ENCODE measurements at regions not wholly inside any gene's neighbourhood (a gene's known extent, or its start where the extent isn't known, plus 50 kb on each side); places are given as distances from the start of the nearest gene placed in this dataset.

DNA sequence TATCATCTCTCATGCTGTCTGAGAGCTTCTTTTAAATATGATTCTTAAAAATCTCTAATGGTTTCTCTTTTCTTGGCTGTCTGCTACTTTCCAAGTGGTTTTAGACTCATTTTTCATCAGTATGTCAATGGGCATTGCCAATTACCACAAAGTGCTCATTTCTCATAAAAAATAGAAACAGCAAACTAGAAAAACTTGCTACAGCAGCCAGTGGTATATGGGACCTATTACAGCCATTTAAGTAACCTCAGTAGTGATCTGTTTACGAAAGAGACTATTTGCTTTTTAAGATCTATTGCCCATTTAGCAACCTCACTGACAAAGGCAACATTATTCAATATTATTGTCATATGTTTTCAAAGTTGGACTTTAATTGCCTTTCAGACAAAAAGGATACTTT is 207.1 kb upstream of the RHOBTB1 start:
- Histone ChIP-seq H4K20me1 (ENCODE audit: control insufficient read depth, extremely low read depth, insufficient read depth, low read length) (no peaks in the 10 kb centered on the region), H3K4me2 (ENCODE audit: extremely low read depth, insufficient read depth, low read length) (no peak overlapping the region), H3K79me2 (ENCODE audit: control insufficient read depth, insufficient read depth, low read length) (no peaks in the 10 kb centered on the region), H3K27me3 (ENCODE audit: control insufficient read depth, insufficient read depth, low read length) (no peaks in the 10 kb centered on the region), H3K4me3 (replicated peaks in 1 of 4; ENCODE audit: control extremely low read depth in 1 of 4, insufficient read depth in 1 of 4, low read depth in 3 of 4, low read length in 4 of 4) (no peak overlapping the region), H3K9me3 (ENCODE audit: control insufficient read depth, insufficient read depth, low read depth, low read length) (no peaks in the 10 kb centered on the region), H3K27ac (ENCODE audit: insufficient read depth, low read length) (no peak overlapping the region), H2AFZ (ENCODE audit: low read length) (no peak overlapping the region), H3K9ac (ENCODE audit: insufficient read depth, low read length) (no peak overlapping the region), H3K36me3 (ENCODE audit: control insufficient read depth, insufficient read depth, low read length) (no peaks in the 10 kb centered on the region), H3K4me1 (ENCODE audit: control insufficient read depth, extremely low read depth, insufficient read depth, low read length) (no peaks in the 10 kb centered on the region)
- no peak for DNase-seq (ENCODE audit: low read depth in 2 of 2)
- TF ChIP-seq, protein P1, sequence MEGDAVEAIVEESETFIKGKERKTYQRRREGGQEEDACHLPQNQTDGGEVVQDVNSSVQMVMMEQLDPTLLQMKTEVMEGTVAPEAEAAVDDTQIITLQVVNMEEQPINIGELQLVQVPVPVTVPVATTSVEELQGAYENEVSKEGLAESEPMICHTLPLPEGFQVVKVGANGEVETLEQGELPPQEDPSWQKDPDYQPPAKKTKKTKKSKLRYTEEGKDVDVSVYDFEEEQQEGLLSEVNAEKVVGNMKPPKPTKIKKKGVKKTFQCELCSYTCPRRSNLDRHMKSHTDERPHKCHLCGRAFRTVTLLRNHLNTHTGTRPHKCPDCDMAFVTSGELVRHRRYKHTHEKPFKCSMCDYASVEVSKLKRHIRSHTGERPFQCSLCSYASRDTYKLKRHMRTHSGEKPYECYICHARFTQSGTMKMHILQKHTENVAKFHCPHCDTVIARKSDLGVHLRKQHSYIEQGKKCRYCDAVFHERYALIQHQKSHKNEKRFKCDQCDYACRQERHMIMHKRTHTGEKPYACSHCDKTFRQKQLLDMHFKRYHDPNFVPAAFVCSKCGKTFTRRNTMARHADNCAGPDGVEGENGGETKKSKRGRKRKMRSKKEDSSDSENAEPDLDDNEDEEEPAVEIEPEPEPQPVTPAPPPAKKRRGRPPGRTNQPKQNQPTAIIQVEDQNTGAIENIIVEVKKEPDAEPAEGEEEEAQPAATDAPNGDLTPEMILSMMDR (conservative IDR thresholded peaks at IDR 0.05 in 1 of 2, IDR thresholded peaks at IDR 0.05 in 1 of 2; ENCODE audit: low read depth in 1 of 2, low read length in 2 of 2), result no peak
- no peak for TF ChIP-seq EZH2 (IDR thresholded peaks at IDR 0.05; ENCODE audit: low read length, missing control alignments)

DNA sequence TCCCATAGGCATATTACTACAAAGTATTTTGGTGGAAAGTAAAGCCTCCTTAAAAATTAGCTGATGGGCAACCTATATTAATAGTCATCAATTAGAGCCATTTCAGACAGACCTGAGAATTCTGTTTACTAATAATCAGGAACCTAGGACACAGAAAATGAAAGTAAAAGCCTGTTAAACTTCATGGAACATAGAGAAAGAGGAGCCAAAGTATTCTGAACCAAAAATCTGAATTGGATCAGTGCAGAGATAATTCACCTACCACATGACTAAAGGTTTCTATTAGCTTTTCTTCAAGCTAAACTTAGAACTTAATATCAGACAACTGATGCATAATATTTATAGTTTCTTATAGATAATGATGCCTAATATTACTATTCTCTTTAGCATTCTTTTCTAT is 204.5 kb upstream of the RHOBTB1 start:
- H3K4me1 ChIP-seq (ENCODE audit: control insufficient read depth, extremely low read depth, insufficient read depth, low read length), result no peaks in the 10 kb centered on the region
- TF ChIP-seq, protein P1 (conservative IDR thresholded peaks at IDR 0.05 in 1 of 2, IDR thresholded peaks at IDR 0.05 in 1 of 2; ENCODE audit: low read depth in 1 of 2, low read length in 2 of 2), result no peak
- TF ChIP-seq EZH2 (IDR thresholded peaks at IDR 0.05; ENCODE audit: low read length, missing control alignments), result no peak
- no peak overlapping the region for H3K27ac ChIP-seq (ENCODE audit: insufficient read depth, low read length)
- no peaks in the 10 kb centered on the region for H3K36me3 ChIP-seq (ENCODE audit: control insufficient read depth, insufficient read depth, low read length)
- H3K4me3 ChIP-seq (replicated peaks in 1 of 4; ENCODE audit: control extremely low read depth in 1 of 4, insufficient read depth in 1 of 4, low read depth in 3 of 4, low read length in 4 of 4), result no peak overlapping the region
- no peaks in the 10 kb centered on the region for H3K27me3 ChIP-seq (ENCODE audit: control insufficient read depth, insufficient read depth, low read length)
- H3K4me2 ChIP-seq (ENCODE audit: extremely low read depth, insufficient read depth, low read length), result no peak overlapping the region
- no peak overlapping the region for H2AFZ ChIP-seq (ENCODE audit: low read length)
- no peaks in the 10 kb centered on the region for H3K9me3 ChIP-seq (ENCODE audit: control insufficient read depth, insufficient read depth, low read depth, low read length)
- H4K20me1 ChIP-seq (ENCODE audit: control insufficient read depth, extremely low read depth, insufficient read depth, low read length), result no peaks in the 10 kb centered on the region
- no peak for DNase-seq (ENCODE audit: low read depth in 2 of 2)
- H3K9ac ChIP-seq (ENCODE audit: insufficient read depth, low read length), result no peak overlapping the region
- no peaks in the 10 kb centered on the region for H3K79me2 ChIP-seq (ENCODE audit: control insufficient read depth, insufficient read depth, low read length)

DNA sequence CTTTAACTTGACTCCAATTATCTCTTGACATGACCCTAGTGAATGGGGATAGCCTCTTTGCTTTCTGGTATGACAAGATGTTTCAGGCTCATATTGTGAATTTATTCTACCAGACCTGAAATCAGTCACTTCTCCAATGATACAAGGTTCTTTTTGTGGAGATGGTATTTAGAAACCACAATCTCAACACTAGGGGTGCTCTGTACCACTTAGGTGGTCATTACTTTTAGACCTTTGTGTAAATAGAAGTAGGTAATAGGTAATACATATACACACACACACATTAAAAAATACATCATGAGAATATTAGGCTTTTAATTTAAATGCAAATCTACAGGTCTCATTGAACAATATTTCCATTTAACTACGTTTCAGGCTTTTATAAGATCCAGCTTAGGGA is 199.0 kb upstream of the RHOBTB1 start:
- H3K4me3 ChIP-seq (replicated peaks in 1 of 4; ENCODE audit: control extremely low read depth in 1 of 4, insufficient read depth in 1 of 4, low read depth in 3 of 4, low read length in 4 of 4), result no peak overlapping the region
- no peak overlapping the region for H3K27ac ChIP-seq (ENCODE audit: insufficient read depth, low read length)
- no peak overlapping the region for H2AFZ ChIP-seq (ENCODE audit: low read length)
- TF ChIP-seq, protein P1 (conservative IDR thresholded peaks at IDR 0.05 in 1 of 2, IDR thresholded peaks at IDR 0.05 in 1 of 2; ENCODE audit: low read depth in 1 of 2, low read length in 2 of 2), result no peak
- TF ChIP-seq EZH2 (IDR thresholded peaks at IDR 0.05; ENCODE audit: low read length, missing control alignments), result no peak
- no peaks in the 10 kb centered on the region for H4K20me1 ChIP-seq (ENCODE audit: control insufficient read depth, extremely low read depth, insufficient read depth, low read length)
- DNase-seq (ENCODE audit: low read depth in 2 of 2), result no peak
- H3K27me3 ChIP-seq (ENCODE audit: control insufficient read depth, insufficient read depth, low read length), result no peaks in the 10 kb centered on the region
- no peaks in the 10 kb centered on the region for H3K9me3 ChIP-seq (ENCODE audit: control insufficient read depth, insufficient read depth, low read depth, low read length)
- no peaks in the 10 kb centered on the region for H3K79me2 ChIP-seq (ENCODE audit: control insufficient read depth, insufficient read depth, low read length)
- no peak overlapping the region for H3K4me2 ChIP-seq (ENCODE audit: extremely low read depth, insufficient read depth, low read length)
- H3K4me1 ChIP-seq (ENCODE audit: control insufficient read depth, extremely low read depth, insufficient read depth, low read length), result no peaks in the 10 kb centered on the region
- H3K9ac ChIP-seq (ENCODE audit: insufficient read depth, low read length), result no peak overlapping the region
- no peaks in the 10 kb centered on the region for H3K36me3 ChIP-seq (ENCODE audit: control insufficient read depth, insufficient read depth, low read length)

Measured in fibroblast of lung (primary cell).